ENCODE measurements at regions not wholly inside any gene's neighbourhood (a gene's known extent, or its start where the extent isn't known, plus 50 kb on each side); places are given as distances from the start of the nearest gene placed in this dataset.
A peak's percentile ranks its signal among the peaks of the same experiment; 100 is the strongest.

DNA sequence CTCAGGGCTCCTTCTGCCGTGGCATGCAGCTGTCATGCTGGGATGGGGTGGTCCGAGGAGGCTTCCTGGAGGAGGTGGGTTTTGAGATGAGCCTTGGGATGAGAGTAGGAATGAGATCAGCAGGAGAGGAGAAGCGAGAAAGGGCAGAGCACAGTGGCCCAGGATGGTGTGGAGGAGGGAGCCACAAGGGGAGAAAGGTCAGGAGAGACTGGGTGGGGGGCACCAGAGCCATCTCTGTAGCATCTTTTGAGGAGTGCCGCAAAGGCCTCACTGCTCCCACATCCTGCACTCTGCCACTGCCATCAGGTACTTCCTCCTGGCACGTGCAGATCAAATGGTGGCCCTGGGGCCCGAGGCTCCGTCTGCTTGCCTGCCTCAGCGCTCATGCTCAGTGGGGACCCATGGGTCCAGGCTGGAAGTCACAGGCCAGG lies 150.2 kb downstream of the MACROH2A1 start:
- H3K9me3 ChIP-seq (ENCODE audit: control insufficient read depth, low read depth, low read length): no peaks in the 10 kb centered on the region
- H3K27me3 ChIP-seq (ENCODE audit: control insufficient read depth, insufficient read depth, low read length): peaks cover 5% of the 10 kb centered on the region
- no peak overlapping the region for H3K27ac ChIP-seq (ENCODE audit: low read length)
- H3K4me3 ChIP-seq (ENCODE audit: low read length): no peak overlapping the region
- H3K36me3 ChIP-seq (ENCODE audit: control insufficient read depth, insufficient read depth, low read length): no peaks in the 10 kb centered on the region
- DNase-seq: no peak
- WGBS (ENCODE audit: insufficient coverage, low lambda C conversion rate): 100% methylated on average over 2 of the region's 8 CpGs
- H3K4me1 ChIP-seq (ENCODE audit: control insufficient read depth, insufficient read depth, low read length): no peaks in the 10 kb centered on the region

DNA sequence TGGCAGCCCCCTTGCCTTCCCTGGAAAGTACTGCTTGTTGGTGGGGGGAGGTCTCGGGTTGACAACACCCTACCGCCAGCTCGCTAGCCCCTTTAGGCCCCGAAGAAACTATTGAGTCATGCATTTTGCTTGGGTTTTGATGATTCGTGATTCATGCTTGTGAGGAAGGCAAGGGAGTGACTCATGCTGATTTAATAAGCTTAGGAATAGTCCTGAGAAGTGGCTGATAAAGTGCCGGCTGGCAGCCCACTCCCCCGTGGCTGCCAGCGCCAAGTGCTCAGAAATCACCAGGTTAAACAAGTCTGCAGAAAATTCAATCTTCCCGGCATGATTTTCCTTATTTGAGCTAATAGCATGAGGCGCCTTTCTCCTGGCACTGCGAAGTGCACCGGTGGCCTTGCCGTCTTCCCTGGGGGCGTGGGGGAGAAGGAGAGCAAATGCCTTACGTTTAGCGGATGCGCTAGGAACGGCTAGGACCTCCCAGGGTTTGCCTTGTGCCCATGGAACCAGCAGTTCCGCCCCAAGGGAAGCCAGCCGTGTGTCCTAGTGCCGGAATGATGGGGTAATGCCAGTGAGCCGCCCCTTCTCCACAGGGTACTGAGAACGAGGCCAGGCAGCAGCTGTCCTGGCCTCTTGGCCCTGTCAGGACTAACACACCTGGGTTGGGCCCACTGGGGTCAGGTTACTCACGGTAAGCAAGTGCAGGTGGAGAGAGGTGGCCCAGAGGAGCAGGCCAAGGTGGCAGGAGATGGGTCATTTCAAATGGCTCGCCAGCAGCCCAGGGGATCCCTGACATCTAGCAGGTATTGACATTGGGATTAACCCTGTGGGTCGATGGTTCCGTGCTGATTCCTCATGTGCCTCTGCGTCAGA lies 151.9 kb downstream of the MACROH2A1 start:
- H3K27me3 ChIP-seq (ENCODE audit: control insufficient read depth, insufficient read depth, low read length): peaks cover 5% of the 10 kb centered on the region
- no peak overlapping the region for H3K4me3 ChIP-seq (ENCODE audit: low read length)
- no peak overlapping the region for H3K27ac ChIP-seq (ENCODE audit: low read length)
- H3K9me3 ChIP-seq (ENCODE audit: control insufficient read depth, low read depth, low read length): no peaks in the 10 kb centered on the region
- no peak for DNase-seq
- peaks cover 15% of the 10 kb centered on the region for H3K4me1 ChIP-seq (ENCODE audit: control insufficient read depth, insufficient read depth, low read length)
- WGBS (ENCODE audit: insufficient coverage, low lambda C conversion rate): no CpG with 5 or more reads among the region's 28 CpGs
- no peaks in the 10 kb centered on the region for H3K36me3 ChIP-seq (ENCODE audit: control insufficient read depth, insufficient read depth, low read length)

DNA sequence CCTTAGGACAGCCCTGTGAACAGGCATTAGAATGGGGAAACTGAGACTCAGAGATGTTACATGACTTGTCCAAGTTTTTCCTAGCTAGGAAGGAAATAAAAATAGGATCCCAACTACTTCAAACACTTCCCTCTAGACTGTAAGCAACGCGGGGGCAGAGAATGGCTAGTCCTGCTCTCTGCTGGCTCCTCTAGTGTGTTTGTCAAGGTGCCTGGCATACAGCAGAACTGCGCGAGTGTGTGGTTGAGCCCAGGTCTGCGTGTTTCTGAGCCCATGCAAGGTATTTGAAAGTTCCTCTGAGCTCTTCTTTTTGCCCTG lies 152.5 kb downstream of the MACROH2A1 start:
- no CpG with 5 or more reads among the region's 5 CpGs for WGBS (ENCODE audit: insufficient coverage, low lambda C conversion rate)
- H3K36me3 ChIP-seq (ENCODE audit: control insufficient read depth, insufficient read depth, low read length): no peaks in the 10 kb centered on the region
- no peak for DNase-seq
- H3K27me3 ChIP-seq (ENCODE audit: control insufficient read depth, insufficient read depth, low read length): peaks cover 5% of the 10 kb centered on the region
- no peak overlapping the region for H3K4me3 ChIP-seq (ENCODE audit: low read length)
- H3K27ac ChIP-seq (ENCODE audit: low read length): no peak overlapping the region
- no peaks in the 10 kb centered on the region for H3K9me3 ChIP-seq (ENCODE audit: control insufficient read depth, low read depth, low read length)
- peaks cover 21% of the 10 kb centered on the region for H3K4me1 ChIP-seq (ENCODE audit: control insufficient read depth, insufficient read depth, low read length)

DNA sequence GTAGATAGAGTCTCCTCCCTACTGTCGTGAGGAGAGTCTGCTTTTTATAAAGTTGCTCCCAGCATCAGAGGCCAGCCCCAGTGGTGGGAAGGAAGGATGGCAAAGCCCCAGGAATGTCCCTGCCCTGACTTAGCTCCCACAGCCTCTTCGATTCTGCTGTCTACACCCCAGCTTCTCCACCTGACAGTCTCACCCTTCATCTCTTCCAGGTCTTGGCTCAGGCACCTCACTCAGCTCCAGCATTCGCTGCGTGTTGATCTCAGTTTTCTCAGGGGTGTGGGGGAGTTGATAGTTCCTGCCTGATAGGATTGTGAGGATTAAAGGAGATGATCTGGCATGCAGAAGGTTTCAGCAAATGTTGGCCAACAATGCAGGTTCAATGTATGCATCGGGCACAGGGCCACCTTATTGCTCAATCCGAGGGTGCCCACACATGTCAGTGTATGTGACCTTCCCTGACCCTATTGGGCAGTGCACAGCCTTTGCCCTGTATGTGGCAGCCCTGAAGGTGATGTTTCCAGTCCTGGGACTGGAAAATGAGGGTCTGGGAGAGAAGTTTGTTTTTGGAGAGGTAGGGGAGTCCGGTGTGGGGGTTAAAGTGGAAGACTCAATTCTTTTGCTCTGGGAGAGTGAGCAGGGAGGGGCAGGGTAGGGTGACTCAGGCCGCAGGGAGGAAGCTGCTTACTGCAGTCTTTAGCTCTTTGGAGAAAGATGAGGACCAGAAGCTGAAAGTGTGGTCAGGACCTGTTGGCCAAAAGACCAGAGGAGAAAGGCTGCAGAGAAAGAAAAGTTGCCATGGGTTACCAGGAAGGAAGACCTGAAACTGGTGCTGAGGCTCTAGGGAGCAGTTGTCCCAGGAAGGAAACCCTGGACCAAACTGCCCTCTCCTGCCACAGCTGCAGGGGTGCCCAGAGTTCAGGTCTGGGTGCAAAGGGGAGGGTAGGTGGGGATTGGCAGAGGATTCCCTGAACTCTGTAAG lies 153.2 kb downstream of the MACROH2A1 start:
- Histone ChIP-seq H3K4me1 (ENCODE audit: control insufficient read depth, insufficient read depth, low read length) (peaks cover 21% of the 10 kb centered on the region), H3K9me3 (ENCODE audit: control insufficient read depth, low read depth, low read length) (no peaks in the 10 kb centered on the region), H3K27me3 (ENCODE audit: control insufficient read depth, insufficient read depth, low read length) (peaks cover 5% of the 10 kb centered on the region), H3K27ac (ENCODE audit: low read length) (no peak overlapping the region), H3K4me3 (ENCODE audit: low read length) (no peak overlapping the region), H3K36me3 (ENCODE audit: control insufficient read depth, insufficient read depth, low read length) (no peaks in the 10 kb centered on the region)
- WGBS (ENCODE audit: insufficient coverage, low lambda C conversion rate): 100% methylated on average over 1 of the region's 8 CpGs
- no peak for DNase-seq

DNA sequence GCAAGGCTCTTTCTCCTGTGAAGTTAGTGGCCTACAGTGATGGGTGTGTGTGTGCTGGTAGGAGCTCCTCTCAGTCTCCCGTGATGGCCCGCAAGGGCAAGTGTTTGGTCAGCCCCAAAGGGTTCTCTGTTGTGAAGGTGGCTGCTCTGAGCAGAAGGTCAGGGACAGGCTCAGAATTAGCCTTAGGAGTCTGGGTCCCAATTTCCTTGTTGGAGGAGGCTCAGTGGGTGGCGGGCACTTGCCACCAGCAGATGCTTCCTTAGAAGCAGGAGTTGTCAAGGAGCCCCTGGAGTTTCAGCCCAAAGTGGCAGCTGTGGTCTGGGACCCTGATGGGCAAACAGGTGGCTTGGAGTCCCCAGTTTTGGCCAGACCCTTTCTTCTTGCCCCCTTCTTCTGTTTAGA lies 154.4 kb downstream of the MACROH2A1 start:
- no peak for DNase-seq
- Histone ChIP-seq H3K27ac (ENCODE audit: low read length) (peak overlapping the region; percentile 39), H3K36me3 (ENCODE audit: control insufficient read depth, insufficient read depth, low read length) (no peaks in the 10 kb centered on the region), H3K4me1 (ENCODE audit: control insufficient read depth, insufficient read depth, low read length) (peaks cover 21% of the 10 kb centered on the region), H3K4me3 (ENCODE audit: low read length) (no peak overlapping the region), H3K27me3 (ENCODE audit: control insufficient read depth, insufficient read depth, low read length) (peaks cover 5% of the 10 kb centered on the region), H3K9me3 (ENCODE audit: control insufficient read depth, low read depth, low read length) (no peaks in the 10 kb centered on the region)
- WGBS (ENCODE audit: insufficient coverage, low lambda C conversion rate): no CpG with 5 or more reads among the region's 3 CpGs

DNA sequence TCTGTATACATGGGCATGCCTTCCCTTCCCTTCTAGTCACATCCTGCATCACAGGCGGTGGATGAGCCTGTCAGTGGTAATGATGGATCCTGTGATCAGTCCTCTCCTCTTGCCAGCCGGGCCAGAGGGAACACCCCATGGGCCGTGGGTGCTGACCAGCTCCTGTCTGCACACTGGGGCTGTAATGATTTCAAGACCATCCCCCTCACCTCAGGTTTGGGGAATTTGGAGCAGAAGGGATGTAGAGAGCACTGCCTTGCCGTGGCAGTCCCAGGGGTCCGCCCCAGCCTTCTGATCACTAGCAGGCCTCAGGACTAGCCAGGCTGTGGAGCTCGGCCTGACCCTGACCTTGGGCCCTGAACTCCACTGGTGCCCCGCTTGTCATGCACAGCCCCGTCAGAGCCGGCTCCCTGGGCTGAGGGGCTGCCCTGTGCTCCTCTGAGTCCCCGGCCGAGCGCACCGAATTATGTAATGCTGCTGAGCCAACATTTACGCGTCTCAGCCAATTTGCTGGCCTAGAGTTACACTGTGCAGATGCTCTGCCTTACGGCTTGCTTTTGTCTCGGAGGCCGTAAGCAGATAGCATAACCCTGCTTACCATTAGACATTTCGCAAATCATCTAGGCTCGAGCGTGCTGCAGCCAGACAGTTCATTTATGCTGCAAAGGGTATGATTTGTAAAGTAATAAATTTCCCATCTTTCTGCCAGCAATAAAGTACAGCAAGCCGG lies 155.3 kb downstream of the MACROH2A1 start:
- Histone ChIP-seq H3K27me3 (ENCODE audit: control insufficient read depth, insufficient read depth, low read length) (peaks cover 5% of the 10 kb centered on the region), H3K27ac (ENCODE audit: low read length) (no peak overlapping the region), H3K36me3 (ENCODE audit: control insufficient read depth, insufficient read depth, low read length) (no peaks in the 10 kb centered on the region), H3K9me3 (ENCODE audit: control insufficient read depth, low read depth, low read length) (no peaks in the 10 kb centered on the region), H3K4me1 (ENCODE audit: control insufficient read depth, insufficient read depth, low read length) (peaks cover 21% of the 10 kb centered on the region), H3K4me3 (ENCODE audit: low read length) (no peak overlapping the region)
- peak in 1 of 2 donors; percentile 23 for DNase-seq
- WGBS (ENCODE audit: insufficient coverage, low lambda C conversion rate): no CpG with 5 or more reads among the region's 22 CpGs

DNA sequence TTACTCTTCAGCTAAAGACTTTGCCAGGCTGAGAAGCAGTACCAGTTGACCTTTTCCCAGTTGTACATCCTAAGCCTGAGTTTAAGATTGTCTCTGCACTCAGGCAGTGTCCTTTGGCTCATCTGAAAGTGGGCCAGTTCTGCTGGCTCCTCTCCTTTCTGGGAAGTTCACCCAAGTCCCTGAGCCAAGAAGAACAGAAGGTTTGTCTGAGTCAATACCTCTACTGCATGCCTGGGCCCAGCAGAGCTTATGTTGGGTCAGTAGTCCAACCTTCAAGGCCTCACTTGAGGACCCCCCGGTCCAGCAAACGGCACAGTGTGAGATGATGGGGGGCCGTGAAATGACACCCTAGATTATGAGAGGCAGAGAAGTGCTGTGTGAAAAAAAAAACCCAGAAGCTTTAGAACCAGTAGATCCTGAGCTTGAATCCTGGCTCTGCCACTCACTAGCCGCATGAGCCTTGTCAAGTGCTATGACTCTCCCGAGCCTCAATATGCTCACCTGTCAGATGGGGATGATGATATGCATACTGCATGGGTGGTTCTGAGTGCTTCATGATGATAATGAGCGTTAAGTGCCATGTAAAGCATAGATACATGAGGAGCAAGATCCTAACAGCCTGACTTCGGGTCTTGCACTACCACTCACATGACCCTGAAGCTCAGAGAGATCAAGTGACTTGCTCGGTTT lies 156.0 kb downstream of the MACROH2A1 start:
- DNase-seq: no peak
- WGBS (ENCODE audit: insufficient coverage, low lambda C conversion rate): no CpG with 5 or more reads among the region's 8 CpGs
- Histone ChIP-seq H3K4me1 (ENCODE audit: control insufficient read depth, insufficient read depth, low read length) (peaks cover 21% of the 10 kb centered on the region), H3K4me3 (ENCODE audit: low read length) (no peak overlapping the region), H3K36me3 (ENCODE audit: control insufficient read depth, insufficient read depth, low read length) (no peaks in the 10 kb centered on the region), H3K9me3 (ENCODE audit: control insufficient read depth, low read depth, low read length) (no peaks in the 10 kb centered on the region), H3K27ac (ENCODE audit: low read length) (no peak overlapping the region), H3K27me3 (ENCODE audit: control insufficient read depth, insufficient read depth, low read length) (peaks cover 5% of the 10 kb centered on the region)

DNA sequence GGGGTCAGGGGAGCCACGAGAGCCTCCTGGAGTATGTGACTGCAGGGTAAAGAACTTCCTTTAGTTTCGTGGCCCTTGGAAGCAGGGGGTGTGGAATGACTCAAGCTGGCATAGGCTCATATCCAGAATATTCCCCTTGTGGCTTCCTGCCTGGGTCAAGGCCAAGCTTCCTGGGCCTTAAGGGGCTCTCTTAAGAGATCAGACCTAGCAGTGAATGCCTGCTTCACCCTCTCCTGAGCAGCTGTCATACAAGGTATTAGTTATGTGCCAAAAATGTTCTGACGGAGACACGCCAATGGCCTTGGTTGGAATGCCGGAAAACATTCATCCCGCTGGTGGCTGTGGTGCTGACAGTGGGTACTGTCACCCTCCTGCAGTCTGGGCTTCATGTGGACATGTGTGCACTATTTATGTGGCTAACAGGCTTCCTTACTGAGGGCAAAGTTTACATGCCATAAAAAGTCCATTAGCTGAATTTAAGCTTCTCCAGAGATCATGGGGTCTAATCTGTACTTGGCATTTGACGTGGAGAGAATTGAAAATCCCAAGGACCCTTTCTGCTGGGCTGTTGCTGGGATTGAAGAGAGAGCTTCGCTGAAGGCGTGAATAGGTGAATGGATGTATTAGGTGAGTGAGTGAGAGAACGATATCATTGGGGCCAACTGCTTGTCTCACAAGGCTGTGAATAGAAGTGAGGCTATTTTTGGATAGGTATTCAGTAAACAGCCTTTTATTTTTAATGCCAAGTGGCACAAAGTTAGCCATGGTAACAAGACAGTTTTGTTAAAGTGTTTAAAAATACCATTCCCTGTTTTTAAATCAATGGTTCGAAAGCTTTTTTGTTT lies 156.8 kb downstream of the MACROH2A1 start:
- DNase-seq: peak in 1 of 2 donors; percentile 70
- Histone ChIP-seq H3K27ac (ENCODE audit: low read length) (no peak overlapping the region), H3K4me1 (ENCODE audit: control insufficient read depth, insufficient read depth, low read length) (peaks cover 21% of the 10 kb centered on the region), H3K9me3 (ENCODE audit: control insufficient read depth, low read depth, low read length) (no peaks in the 10 kb centered on the region), H3K36me3 (ENCODE audit: control insufficient read depth, insufficient read depth, low read length) (no peaks in the 10 kb centered on the region), H3K4me3 (ENCODE audit: low read length) (no peak overlapping the region), H3K27me3 (ENCODE audit: control insufficient read depth, insufficient read depth, low read length) (peaks cover 5% of the 10 kb centered on the region)
- WGBS (ENCODE audit: insufficient coverage, low lambda C conversion rate): no CpG with 5 or more reads among the region's 11 CpGs

DNA sequence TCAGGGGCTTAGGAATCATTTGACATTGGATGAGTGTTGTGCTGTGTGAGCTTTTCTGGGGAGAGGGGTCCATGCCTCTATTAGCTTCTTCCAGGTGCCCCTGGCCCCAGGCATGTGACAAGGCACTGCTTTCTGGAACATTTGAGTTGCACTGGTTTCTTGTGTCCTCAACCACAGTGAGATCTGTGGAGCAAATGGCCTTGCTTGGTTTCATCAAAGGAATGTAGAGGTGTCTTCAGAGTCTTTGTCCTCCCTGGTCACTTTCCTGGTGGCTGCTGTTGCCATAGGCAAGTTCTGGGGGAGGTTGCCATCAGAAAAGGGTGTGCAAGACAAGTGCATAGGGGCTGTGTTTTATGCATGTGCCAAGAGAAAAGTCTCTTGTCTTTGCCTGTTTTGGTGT lies 157.5 kb downstream of the MACROH2A1 start:
- H3K9me3 ChIP-seq (ENCODE audit: control insufficient read depth, low read depth, low read length): no peaks in the 10 kb centered on the region
- no peak for DNase-seq
- no peak overlapping the region for H3K27ac ChIP-seq (ENCODE audit: low read length)
- no peaks in the 10 kb centered on the region for H3K36me3 ChIP-seq (ENCODE audit: control insufficient read depth, insufficient read depth, low read length)
- no peak overlapping the region for H3K4me3 ChIP-seq (ENCODE audit: low read length)
- no peaks in the 10 kb centered on the region for H3K27me3 ChIP-seq (ENCODE audit: control insufficient read depth, insufficient read depth, low read length)
- peaks cover 21% of the 10 kb centered on the region for H3K4me1 ChIP-seq (ENCODE audit: control insufficient read depth, insufficient read depth, low read length)
